Choroid plexus epithelial cell (primary cell): ENCODE measurements at regions not wholly inside any gene's neighbourhood (a gene's known extent, or its start where the extent isn't known, plus 50 kb on each side); places are given as distances from the start of the nearest gene placed in this dataset.

Source experiments
- DNase-seq: peaks from one replicate; pipeline ENCODE4 v3.0.0-alpha.2; 2010; ENCODE audit warnings: low read depth
- H3K4me3 ChIP-seq: 2 replicates; pipeline ENCODE4 v1.5.1; 2011; ENCODE audit warnings: low read depth, mild to moderate bottlenecking, control low read depth, low read length, moderate library complexity
- TF ChIP-seq, protein P1 (sequence below): conservative IDR thresholded peaks from 2 replicates; pipeline ENCODE4 v1.5.1; 2011; ENCODE audit warnings: low read depth, mild to moderate bottlenecking, control low read depth, inconsistent platforms, low read length, moderate library complexity

DNA sequence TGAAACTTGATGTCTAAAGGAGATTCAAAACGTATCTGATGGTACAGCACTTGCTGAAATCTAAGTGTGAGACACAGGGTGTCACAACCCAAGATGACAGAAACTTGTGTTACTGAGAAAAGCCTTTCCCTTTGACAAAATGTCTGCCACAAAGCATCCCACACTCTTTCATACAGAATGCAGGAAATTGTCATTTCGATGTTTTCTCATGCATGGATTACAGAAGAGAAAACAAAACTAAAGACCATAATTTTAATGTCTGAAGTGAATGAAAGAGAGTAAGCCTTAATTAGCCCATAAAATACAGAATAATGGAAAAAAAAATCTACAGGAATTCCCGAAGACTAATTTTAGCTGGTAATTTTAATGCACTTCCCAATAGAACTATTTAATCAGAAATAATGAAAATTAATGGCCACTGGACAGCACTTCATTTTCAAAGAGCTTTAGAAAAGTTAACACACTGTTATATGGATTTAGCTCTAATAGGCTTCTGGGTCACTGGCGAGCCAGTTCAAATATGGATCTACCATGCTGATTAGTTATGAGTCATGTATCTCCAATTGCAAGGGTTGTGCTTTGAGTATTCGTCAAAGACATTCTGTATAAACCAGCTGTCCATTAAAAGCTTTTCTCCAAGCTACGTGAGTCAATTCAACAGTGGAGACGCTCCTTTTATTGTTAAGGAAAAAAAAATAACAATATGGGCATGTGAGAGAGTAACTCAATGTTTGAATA, 656.7 kb downstream of the SLC16A7 start:
- H3K4me3 ChIP-seq: no peak overlapping the region
- no peak for DNase-seq
- TF ChIP-seq, protein P1, sequence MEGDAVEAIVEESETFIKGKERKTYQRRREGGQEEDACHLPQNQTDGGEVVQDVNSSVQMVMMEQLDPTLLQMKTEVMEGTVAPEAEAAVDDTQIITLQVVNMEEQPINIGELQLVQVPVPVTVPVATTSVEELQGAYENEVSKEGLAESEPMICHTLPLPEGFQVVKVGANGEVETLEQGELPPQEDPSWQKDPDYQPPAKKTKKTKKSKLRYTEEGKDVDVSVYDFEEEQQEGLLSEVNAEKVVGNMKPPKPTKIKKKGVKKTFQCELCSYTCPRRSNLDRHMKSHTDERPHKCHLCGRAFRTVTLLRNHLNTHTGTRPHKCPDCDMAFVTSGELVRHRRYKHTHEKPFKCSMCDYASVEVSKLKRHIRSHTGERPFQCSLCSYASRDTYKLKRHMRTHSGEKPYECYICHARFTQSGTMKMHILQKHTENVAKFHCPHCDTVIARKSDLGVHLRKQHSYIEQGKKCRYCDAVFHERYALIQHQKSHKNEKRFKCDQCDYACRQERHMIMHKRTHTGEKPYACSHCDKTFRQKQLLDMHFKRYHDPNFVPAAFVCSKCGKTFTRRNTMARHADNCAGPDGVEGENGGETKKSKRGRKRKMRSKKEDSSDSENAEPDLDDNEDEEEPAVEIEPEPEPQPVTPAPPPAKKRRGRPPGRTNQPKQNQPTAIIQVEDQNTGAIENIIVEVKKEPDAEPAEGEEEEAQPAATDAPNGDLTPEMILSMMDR: no peak

DNA sequence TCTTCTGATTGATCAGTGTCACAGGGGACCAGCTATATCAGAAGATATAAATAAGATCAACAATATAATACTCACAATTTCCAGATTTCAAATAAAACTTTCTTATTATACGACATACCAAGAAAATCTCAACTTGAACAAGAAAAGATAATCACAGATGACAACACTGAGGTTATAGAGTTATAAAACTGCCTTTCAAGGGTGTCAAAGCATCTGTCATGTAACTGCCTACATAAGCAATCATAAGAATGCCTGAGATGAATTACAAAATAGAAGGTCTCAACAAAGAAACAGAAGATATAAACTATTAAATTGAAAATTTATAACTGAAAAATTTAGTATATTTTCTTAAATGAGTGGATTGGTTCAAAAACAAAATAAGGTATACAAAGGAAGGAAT, 659.2 kb downstream of the SLC16A7 start:
- no peak overlapping the region for H3K4me3 ChIP-seq
- TF ChIP-seq, protein P1: no peak

DNA sequence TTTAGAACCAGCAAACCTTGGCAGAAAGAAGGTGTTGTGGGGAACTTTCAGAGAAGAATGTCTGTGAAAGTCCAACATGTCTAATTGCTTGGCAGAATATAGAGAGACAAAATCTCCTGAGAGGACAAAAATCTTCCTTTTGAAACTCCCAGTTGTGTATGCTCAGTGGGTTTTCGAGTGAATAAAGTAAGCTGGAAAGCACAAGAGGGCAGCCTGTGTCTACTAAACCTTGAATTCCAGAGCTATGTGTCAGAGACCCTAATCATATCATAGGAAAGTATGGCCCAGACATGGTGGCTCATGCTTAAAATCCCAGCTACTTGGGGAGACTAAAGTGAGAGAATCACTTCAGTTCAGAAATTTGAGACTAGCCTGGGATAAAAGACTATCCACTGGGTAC, 661.2 kb downstream of the SLC16A7 start:
- TF ChIP-seq, protein P1: peak; percentile 54
- peak; percentile 90 for DNase-seq
- no peak overlapping the region for H3K4me3 ChIP-seq

More for the DNA sequence above, 659.2 kb downstream of the SLC16A7 start:
- no peak for DNase-seq

DNA sequence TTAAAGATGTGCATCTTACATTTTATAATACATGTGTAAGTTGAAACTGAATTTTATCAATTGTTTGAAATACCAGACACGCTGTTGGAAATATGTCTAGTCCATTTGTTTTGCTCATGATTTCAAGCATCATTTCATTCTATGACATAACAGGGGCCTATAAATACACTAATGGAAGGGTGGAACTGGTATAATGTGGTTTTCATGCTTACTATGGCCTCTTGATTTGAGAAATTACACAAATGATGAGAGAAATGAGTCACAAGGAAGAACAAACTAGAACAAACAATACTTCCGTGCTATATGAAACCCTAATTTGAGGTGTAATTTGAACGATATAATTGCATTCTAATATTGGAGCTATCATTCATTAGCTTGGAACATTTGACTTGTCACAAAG, 663.4 kb downstream of the SLC16A7 start:
- no peak for DNase-seq
- TF ChIP-seq, protein P1: no peak
- no peak overlapping the region for H3K4me3 ChIP-seq

DNA sequence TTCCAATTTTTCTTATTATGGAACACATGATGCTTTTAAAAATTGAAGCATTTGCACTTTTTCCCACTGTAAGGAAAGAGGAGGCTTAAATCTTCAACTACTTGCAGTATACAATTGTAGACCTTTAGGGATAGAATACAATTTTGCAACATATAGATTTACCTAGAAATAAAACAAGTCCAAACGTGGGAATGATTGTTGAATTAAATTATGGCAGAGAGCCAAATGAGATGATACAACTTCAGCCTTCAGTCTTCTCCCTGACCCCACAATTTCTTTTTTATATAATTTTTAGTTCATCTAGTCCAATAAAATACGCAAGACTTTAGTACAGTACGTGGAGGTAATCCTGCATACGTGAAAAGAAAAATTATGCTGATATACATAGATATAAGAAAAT, 666.5 kb downstream of the SLC16A7 start:
- no peak for DNase-seq
- no peak overlapping the region for H3K4me3 ChIP-seq
- TF ChIP-seq, protein P1: no peak

DNA sequence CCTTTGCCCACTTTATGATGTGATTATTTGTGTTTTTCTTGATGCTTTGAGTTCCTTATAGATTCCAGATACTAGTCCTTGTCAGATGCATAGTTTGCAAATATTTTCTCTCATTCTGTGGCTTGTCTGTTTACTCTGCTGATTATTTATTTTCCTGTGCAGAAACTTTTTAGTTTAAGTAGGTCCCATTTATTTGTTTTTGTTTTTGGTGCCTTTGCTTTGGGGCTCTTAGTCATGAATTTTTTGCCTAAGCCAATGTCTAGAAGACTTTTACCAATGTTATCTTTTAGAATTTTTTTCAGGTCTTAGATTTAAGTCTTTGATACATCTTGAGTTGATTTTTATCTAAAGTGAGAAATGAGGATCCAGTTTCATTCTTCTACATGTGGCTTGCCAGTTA, 667.3 kb downstream of the SLC16A7 start:
- no peak overlapping the region for H3K4me3 ChIP-seq
- TF ChIP-seq, protein P1: no peak
- DNase-seq: no peak
